Neural progenitor cell (in vitro differentiated cells): ENCODE measurements at regions not wholly inside any gene's neighbourhood (a gene's known extent, or its start where the extent isn't known, plus 50 kb on each side); places are given as distances from the start of the nearest gene placed in this dataset.

Experiments
- DNase-seq: peaks from one replicate; pipeline ENCODE4 v3.0.0-alpha.2; 2016; ENCODE audit warnings: low spot score
- H2AFZ ChIP-seq: fragments of 200-600 bp; sonication (generic); replicated peaks from 2 replicates; pipeline ENCODE4 v1.6.1; 2016; ENCODE audit warnings: antibody characterized with exemption
- H3F3A ChIP-seq: fragments of 200-600 bp; sonication (generic); 2 replicates; pipeline ENCODE4 v1.6.1; 2016; ENCODE audit warnings: antibody characterized with exemption, low read depth
- H3K27ac ChIP-seq: fragments of 200-600 bp; sonication (generic); 2 replicates; pipeline ENCODE4 v1.5.1; 2016; ENCODE audit warnings: mild to moderate bottlenecking
- H3K27me3 ChIP-seq: fragments of 200-600 bp; sonication (generic); 2 replicates; pipeline ENCODE4 v1.6.1; 2016; ENCODE audit warnings: mild to moderate bottlenecking, moderate library complexity
- H3K36me3 ChIP-seq: fragments of 200-600 bp; sonication (generic); 2 replicates; pipeline ENCODE4 v1.5.1; 2016
- H3K4me1 ChIP-seq: fragments of 200-600 bp; sonication (generic); 2 replicates; pipeline ENCODE4 v1.6.1; 2016; ENCODE audit warnings: mixed run types
- H3K4me2 ChIP-seq: fragments of 200-600 bp; sonication (generic); 2 replicates; pipeline ENCODE4 v1.6.1; 2016
- H3K4me3 ChIP-seq: fragments of 200-600 bp; sonication (generic); 2 replicates; pipeline ENCODE4 v1.5.1; 2016
- H3K79me2 ChIP-seq: fragments of 200-600 bp; sonication (generic); 2 replicates; pipeline ENCODE4 v1.6.1; 2016; ENCODE audit warnings: low read depth
- H3K9ac ChIP-seq: fragments of 200-600 bp; sonication (generic); 2 replicates; pipeline ENCODE4 v1.6.1; 2016
- H3K9me3 ChIP-seq: fragments of 200-600 bp; sonication (generic); 2 replicates; pipeline ENCODE4 v1.5.1; 2016; ENCODE audit warnings: low read depth
- H4K20me1 ChIP-seq: fragments of 200-600 bp; sonication (generic); 2 replicates; pipeline ENCODE4 v1.6.1; 2016; ENCODE audit warnings: low read depth
- H3K27ac Mint-ChIP-seq: 3 replicates; pipeline ENCODE4 v1.8.0; 2021; ENCODE audit warnings: mixed read lengths
- H3K27me3 Mint-ChIP-seq: 2 replicates; pipeline ENCODE4 v1.8.0; 2022; ENCODE audit warnings: low read depth, mild to moderate bottlenecking, inconsistent platforms, moderate library complexity, mixed read lengths; ENCODE audit not compliant: insufficient read depth
- H3K36me3 Mint-ChIP-seq: 3 replicates; pipeline ENCODE4 v1.8.0; 2021; ENCODE audit warnings: mixed read lengths
- H3K4me1 Mint-ChIP-seq: 3 replicates; pipeline ENCODE4 v1.8.0; 2021; ENCODE audit warnings: mixed read lengths
- H3K4me3 Mint-ChIP-seq: 3 replicates; pipeline ENCODE4 v1.8.0; 2021; ENCODE audit warnings: mild to moderate bottlenecking, moderate library complexity, mixed read lengths
- H3K9me3 Mint-ChIP-seq: 3 replicates; pipeline ENCODE4 v1.8.0; 2020; ENCODE audit warnings: mixed read lengths
- CTCF ChIP-seq: fragments of 200-600 bp; sonication (generic); IDR thresholded peaks from 2 replicates; pipeline ENCODE4 v1.5.1; 2017; ENCODE audit warnings: antibody characterized with exemption, mild to moderate bottlenecking
- EZH2 ChIP-seq: fragments of 200-600 bp; sonication (generic); IDR thresholded peaks from 2 replicates; pipeline ENCODE4 v1.6.1; 2017; ENCODE audit warnings: antibody characterized with exemption, mild to moderate bottlenecking, moderate library complexity
- EZH2phosphoT487 ChIP-seq: fragments of 200-600 bp; sonication (generic); IDR thresholded peaks from 2 replicates; pipeline ENCODE4 v1.6.1; 2017; ENCODE audit warnings: antibody characterized with exemption

GRCh38 chr5:89137148-89137547 is 254.2 kb upstream of the MEF2C start:
- Histone ChIP-seq H3K4me1 (peaks cover 8% of the 10 kb centered on the region), H3K36me3 (no peaks in the 10 kb centered on the region), H3K79me2 (no peaks in the 10 kb centered on the region), H3K27me3 (no peaks in the 10 kb centered on the region), H4K20me1 (no peaks in the 10 kb centered on the region), H2AFZ (no peak overlapping the region), H3F3A (no peaks in the 10 kb centered on the region), H3K4me3 (no peak overlapping the region), H3K9ac (no peak overlapping the region), H3K9me3 (no peaks in the 10 kb centered on the region), H3K27ac (no peak overlapping the region), H3K4me2 (no peak overlapping the region)
- DNase-seq, result no peak
- H3K4me3 Mint-ChIP-seq, result no peak overlapping the region
- TF ChIP-seq EZH2 (no peak), EZH2phosphoT487 (no peak), CTCF (no peak)
- no peak overlapping the region for H3K27ac Mint-ChIP-seq
- no peaks in the 10 kb centered on the region for H3K36me3 Mint-ChIP-seq
- H3K9me3 Mint-ChIP-seq, result no peaks in the 10 kb centered on the region
- H3K4me1 Mint-ChIP-seq, result no peaks in the 10 kb centered on the region
- H3K27me3 Mint-ChIP-seq, result no peaks in the 10 kb centered on the region

GRCh38 chr5:89133975-89134374 is 251.0 kb upstream of the MEF2C start:
- Mint-ChIP-seq H3K4me3 (no peak overlapping the region), H3K27me3 (peaks cover 2% of the 10 kb centered on the region), H3K27ac (no peak overlapping the region), H3K4me1 (peaks cover 3% of the 10 kb centered on the region), H3K9me3 (no peaks in the 10 kb centered on the region), H3K36me3 (no peaks in the 10 kb centered on the region)
- Histone ChIP-seq H3K36me3 (no peaks in the 10 kb centered on the region), H3K27ac (no peak overlapping the region), H3K9ac (no peak overlapping the region), H3K9me3 (no peaks in the 10 kb centered on the region), H3K79me2 (no peaks in the 10 kb centered on the region), H4K20me1 (no peaks in the 10 kb centered on the region), H2AFZ (no peak overlapping the region), H3K27me3 (no peaks in the 10 kb centered on the region), H3K4me1 (peaks cover 34% of the 10 kb centered on the region), H3F3A (peaks cover 16% of the 10 kb centered on the region), H3K4me3 (no peak overlapping the region), H3K4me2 (no peak overlapping the region)
- no peak for TF ChIP-seq EZH2
- TF ChIP-seq EZH2phosphoT487, result no peak
- TF ChIP-seq CTCF, result no peak
- DNase-seq, result no peak

GRCh38 chr5:89133129-89133528 is 250.1 kb upstream of the MEF2C start:
- Histone ChIP-seq H3K4me3 (no peak overlapping the region), H3F3A (peaks cover 17% of the 10 kb centered on the region), H3K9ac (no peak overlapping the region), H3K9me3 (no peaks in the 10 kb centered on the region), H3K4me2 (no peak overlapping the region), H4K20me1 (no peaks in the 10 kb centered on the region), H3K4me1 (peaks cover 34% of the 10 kb centered on the region), H2AFZ (no peak overlapping the region), H3K79me2 (no peaks in the 10 kb centered on the region), H3K27ac (no peak overlapping the region), H3K27me3 (no peaks in the 10 kb centered on the region), H3K36me3 (no peaks in the 10 kb centered on the region)
- H3K4me3 Mint-ChIP-seq, result no peak overlapping the region
- no peaks in the 10 kb centered on the region for H3K36me3 Mint-ChIP-seq
- peaks cover 2% of the 10 kb centered on the region for H3K27me3 Mint-ChIP-seq
- no peak for DNase-seq
- H3K9me3 Mint-ChIP-seq, result no peaks in the 10 kb centered on the region
- H3K4me1 Mint-ChIP-seq, result peaks cover 3% of the 10 kb centered on the region
- H3K27ac Mint-ChIP-seq, result no peak overlapping the region
- no peak for TF ChIP-seq EZH2
- TF ChIP-seq EZH2phosphoT487, result no peak
- TF ChIP-seq CTCF, result no peak

GRCh38 chr5:89130851-89131250 is 247.9 kb upstream of the MEF2C start:
- Mint-ChIP-seq H3K9me3 (no peaks in the 10 kb centered on the region), H3K4me3 (no peak overlapping the region), H3K4me1 (peaks cover 3% of the 10 kb centered on the region), H3K36me3 (no peaks in the 10 kb centered on the region), H3K27ac (no peak overlapping the region), H3K27me3 (peaks cover 2% of the 10 kb centered on the region)
- Histone ChIP-seq H3F3A (peaks cover 17% of the 10 kb centered on the region), H2AFZ (no peak overlapping the region), H3K27ac (peak overlapping the region; percentile 65), H3K9ac (no peak overlapping the region), H4K20me1 (no peaks in the 10 kb centered on the region), H3K27me3 (no peaks in the 10 kb centered on the region), H3K79me2 (no peaks in the 10 kb centered on the region), H3K4me3 (no peak overlapping the region), H3K4me1 (peaks cover 25% of the 10 kb centered on the region), H3K4me2 (peak overlapping the region; percentile 23), H3K36me3 (no peaks in the 10 kb centered on the region), H3K9me3 (no peaks in the 10 kb centered on the region)
- TF ChIP-seq EZH2 (no peak), EZH2phosphoT487 (no peak), CTCF (no peak)
- no peak for DNase-seq
